ENCODE measurements at regions not wholly inside any gene's neighbourhood (a gene's known extent, or its start where the extent isn't known, plus 50 kb on each side); places are given as distances from the start of the nearest gene placed in this dataset.

DNA sequence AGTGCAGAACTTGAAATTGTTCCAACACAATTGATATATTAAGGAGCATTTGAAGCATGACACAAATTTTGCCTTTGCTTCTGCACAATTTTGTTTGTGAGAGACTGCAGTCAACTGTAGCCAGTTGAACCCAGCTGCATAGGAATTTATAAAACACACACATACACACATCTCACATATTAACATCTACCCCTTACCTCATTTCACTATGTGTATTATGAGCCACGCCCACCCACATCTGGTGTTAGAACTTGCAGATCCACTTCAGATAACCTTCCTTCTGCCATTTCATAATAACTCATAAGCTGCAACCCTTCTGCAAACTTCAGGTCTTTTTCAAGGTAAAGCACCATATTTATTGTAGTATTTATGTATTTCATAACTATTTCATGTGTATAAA lies 188.1 kb upstream of the WDFY3 start:
- no peak overlapping the region for H3K4me2 ChIP-seq (ENCODE audit: low read depth, low read length, poor library complexity, severe bottlenecking)
- TF ChIP-seq EZH2phosphoT487 (conservative IDR thresholded peaks at IDR 0.05; ENCODE audit: low read length), result no peak
- TF ChIP-seq, protein P1, sequence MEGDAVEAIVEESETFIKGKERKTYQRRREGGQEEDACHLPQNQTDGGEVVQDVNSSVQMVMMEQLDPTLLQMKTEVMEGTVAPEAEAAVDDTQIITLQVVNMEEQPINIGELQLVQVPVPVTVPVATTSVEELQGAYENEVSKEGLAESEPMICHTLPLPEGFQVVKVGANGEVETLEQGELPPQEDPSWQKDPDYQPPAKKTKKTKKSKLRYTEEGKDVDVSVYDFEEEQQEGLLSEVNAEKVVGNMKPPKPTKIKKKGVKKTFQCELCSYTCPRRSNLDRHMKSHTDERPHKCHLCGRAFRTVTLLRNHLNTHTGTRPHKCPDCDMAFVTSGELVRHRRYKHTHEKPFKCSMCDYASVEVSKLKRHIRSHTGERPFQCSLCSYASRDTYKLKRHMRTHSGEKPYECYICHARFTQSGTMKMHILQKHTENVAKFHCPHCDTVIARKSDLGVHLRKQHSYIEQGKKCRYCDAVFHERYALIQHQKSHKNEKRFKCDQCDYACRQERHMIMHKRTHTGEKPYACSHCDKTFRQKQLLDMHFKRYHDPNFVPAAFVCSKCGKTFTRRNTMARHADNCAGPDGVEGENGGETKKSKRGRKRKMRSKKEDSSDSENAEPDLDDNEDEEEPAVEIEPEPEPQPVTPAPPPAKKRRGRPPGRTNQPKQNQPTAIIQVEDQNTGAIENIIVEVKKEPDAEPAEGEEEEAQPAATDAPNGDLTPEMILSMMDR (IDR thresholded peaks at IDR 0.05; ENCODE audit: insufficient read depth, low read length, poor library complexity, severe bottlenecking), result no peak
- no peak overlapping the region for H3K27ac ChIP-seq (ENCODE audit: low read depth, low read length)
- H4K20me1 ChIP-seq (ENCODE audit: low read depth, low read length), result no peaks in the 10 kb centered on the region
- no peak overlapping the region for H3K4me3 ChIP-seq (ENCODE audit: insufficient read depth, low read length, poor library complexity, severe bottlenecking)
- no peak overlapping the region for H2AFZ ChIP-seq (ENCODE audit: low read depth, low read length, severe bottlenecking)
- H3K79me2 ChIP-seq (ENCODE audit: insufficient read depth, low read length), result no peaks in the 10 kb centered on the region
- H3K9ac ChIP-seq (ENCODE audit: low read length), result no peak overlapping the region
- H3F3A ChIP-seq (ENCODE audit: insufficient read depth), result no peaks in the 10 kb centered on the region
- H3K9me3 ChIP-seq (ENCODE audit: insufficient read depth, low read length), result no peaks in the 10 kb centered on the region
- no peaks in the 10 kb centered on the region for H3K9me2 ChIP-seq (replicated peaks; ENCODE audit: insufficient read depth, low read length)
- no peaks in the 10 kb centered on the region for H3K27me3 ChIP-seq (ENCODE audit: low read length)
- no peaks in the 10 kb centered on the region for H3K36me3 ChIP-seq (ENCODE audit: low read length)

DNA sequence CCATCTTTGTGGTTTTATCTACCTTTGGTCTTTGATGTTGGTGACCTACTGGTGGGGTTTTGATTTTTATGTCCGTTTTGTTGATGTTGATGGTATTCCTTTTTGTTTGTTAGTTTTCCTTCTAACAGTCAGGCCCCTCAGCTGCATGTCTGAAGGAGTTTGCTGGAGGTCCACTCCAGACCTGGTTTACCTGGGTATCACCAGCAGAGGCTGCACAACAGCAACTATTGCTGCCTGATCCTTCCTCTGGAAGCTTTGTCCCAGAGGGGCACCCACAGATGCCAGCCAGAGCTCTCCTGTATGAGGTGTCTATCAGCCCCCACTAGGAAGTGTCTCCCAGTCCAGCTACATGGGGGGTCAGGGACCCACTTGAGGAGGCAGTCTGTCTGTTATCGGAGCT lies 199.3 kb upstream of the WDFY3 start:
- H3K9ac ChIP-seq (ENCODE audit: low read length), result no peak overlapping the region
- H4K20me1 ChIP-seq (ENCODE audit: low read depth, low read length), result no peaks in the 10 kb centered on the region
- no peaks in the 10 kb centered on the region for H3K27me3 ChIP-seq (ENCODE audit: low read length)
- H3K9me3 ChIP-seq (ENCODE audit: insufficient read depth, low read length), result no peaks in the 10 kb centered on the region
- H3K9me2 ChIP-seq (replicated peaks; ENCODE audit: insufficient read depth, low read length), result no peaks in the 10 kb centered on the region
- no peaks in the 10 kb centered on the region for H3K79me2 ChIP-seq (ENCODE audit: insufficient read depth, low read length)
- H3K4me2 ChIP-seq (ENCODE audit: low read depth, low read length, poor library complexity, severe bottlenecking), result no peak overlapping the region
- no peaks in the 10 kb centered on the region for H3F3A ChIP-seq (ENCODE audit: insufficient read depth)
- no peak overlapping the region for H3K27ac ChIP-seq (ENCODE audit: low read depth, low read length)
- no peak overlapping the region for H2AFZ ChIP-seq (ENCODE audit: low read depth, low read length, severe bottlenecking)
- H3K36me3 ChIP-seq (ENCODE audit: low read length), result no peaks in the 10 kb centered on the region
- no peak overlapping the region for H3K4me3 ChIP-seq (ENCODE audit: insufficient read depth, low read length, poor library complexity, severe bottlenecking)
- TF ChIP-seq, protein P1 (IDR thresholded peaks at IDR 0.05; ENCODE audit: insufficient read depth, low read length, poor library complexity, severe bottlenecking), result no peak
- TF ChIP-seq EZH2phosphoT487 (conservative IDR thresholded peaks at IDR 0.05; ENCODE audit: low read length), result no peak

DNA sequence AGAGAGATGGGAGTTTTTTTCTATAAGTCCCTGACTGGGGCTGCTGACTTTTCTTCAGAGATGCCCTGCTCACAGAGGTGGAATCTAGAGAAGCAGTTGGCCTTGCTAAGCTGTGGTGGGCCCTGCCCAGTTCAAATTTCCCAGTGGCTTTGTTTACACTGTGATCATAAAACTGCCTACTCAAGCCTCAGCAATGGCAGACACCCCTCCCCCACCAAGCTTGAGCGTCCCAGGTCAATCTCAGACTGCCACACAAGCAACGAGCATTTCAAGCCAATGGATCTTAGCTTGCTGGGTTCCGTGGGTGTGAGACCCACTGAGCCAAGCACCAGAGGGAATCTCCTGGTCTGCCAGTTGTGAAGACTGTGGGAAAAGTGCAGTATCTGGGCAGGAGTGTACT lies 199.8 kb upstream of the WDFY3 start:
- H3F3A ChIP-seq (ENCODE audit: insufficient read depth), result no peaks in the 10 kb centered on the region
- no peaks in the 10 kb centered on the region for H3K27me3 ChIP-seq (ENCODE audit: low read length)
- H3K9me3 ChIP-seq (ENCODE audit: insufficient read depth, low read length), result no peaks in the 10 kb centered on the region
- H4K20me1 ChIP-seq (ENCODE audit: low read depth, low read length), result no peaks in the 10 kb centered on the region
- H3K79me2 ChIP-seq (ENCODE audit: insufficient read depth, low read length), result no peaks in the 10 kb centered on the region
- no peak overlapping the region for H3K27ac ChIP-seq (ENCODE audit: low read depth, low read length)
- H3K9ac ChIP-seq (ENCODE audit: low read length), result no peak overlapping the region
- no peak overlapping the region for H3K4me2 ChIP-seq (ENCODE audit: low read depth, low read length, poor library complexity, severe bottlenecking)
- H2AFZ ChIP-seq (ENCODE audit: low read depth, low read length, severe bottlenecking), result no peak overlapping the region
- H3K4me3 ChIP-seq (ENCODE audit: insufficient read depth, low read length, poor library complexity, severe bottlenecking), result no peak overlapping the region
- TF ChIP-seq EZH2phosphoT487 (conservative IDR thresholded peaks at IDR 0.05; ENCODE audit: low read length), result no peak
- TF ChIP-seq, protein P1 (IDR thresholded peaks at IDR 0.05; ENCODE audit: insufficient read depth, low read length, poor library complexity, severe bottlenecking), result no peak
- H3K36me3 ChIP-seq (ENCODE audit: low read length), result no peaks in the 10 kb centered on the region
- H3K9me2 ChIP-seq (replicated peaks; ENCODE audit: insufficient read depth, low read length), result no peaks in the 10 kb centered on the region

All from SU-DHL-6 (cell line).